ENCODE measurements at regions not wholly inside any gene's neighbourhood (a gene's known extent, or its start where the extent isn't known, plus 50 kb on each side); places are given as distances from the start of the nearest gene placed in this dataset.

GRCh38 chr15:47473832-47474231 is 243.5 kb upstream of the SEMA6D start:
- H3K4me2 ChIP-seq (ENCODE audit: low read length) = no peak overlapping the region
- H3K4me1 ChIP-seq (ENCODE audit: control insufficient read depth, low read length) = no peaks in the 10 kb centered on the region
- TF ChIP-seq EZH2phosphoT487 (IDR thresholded peaks at IDR 0.05; ENCODE audit: borderline replicate concordance, low read length) = no peak
- TF ChIP-seq, protein P1, sequence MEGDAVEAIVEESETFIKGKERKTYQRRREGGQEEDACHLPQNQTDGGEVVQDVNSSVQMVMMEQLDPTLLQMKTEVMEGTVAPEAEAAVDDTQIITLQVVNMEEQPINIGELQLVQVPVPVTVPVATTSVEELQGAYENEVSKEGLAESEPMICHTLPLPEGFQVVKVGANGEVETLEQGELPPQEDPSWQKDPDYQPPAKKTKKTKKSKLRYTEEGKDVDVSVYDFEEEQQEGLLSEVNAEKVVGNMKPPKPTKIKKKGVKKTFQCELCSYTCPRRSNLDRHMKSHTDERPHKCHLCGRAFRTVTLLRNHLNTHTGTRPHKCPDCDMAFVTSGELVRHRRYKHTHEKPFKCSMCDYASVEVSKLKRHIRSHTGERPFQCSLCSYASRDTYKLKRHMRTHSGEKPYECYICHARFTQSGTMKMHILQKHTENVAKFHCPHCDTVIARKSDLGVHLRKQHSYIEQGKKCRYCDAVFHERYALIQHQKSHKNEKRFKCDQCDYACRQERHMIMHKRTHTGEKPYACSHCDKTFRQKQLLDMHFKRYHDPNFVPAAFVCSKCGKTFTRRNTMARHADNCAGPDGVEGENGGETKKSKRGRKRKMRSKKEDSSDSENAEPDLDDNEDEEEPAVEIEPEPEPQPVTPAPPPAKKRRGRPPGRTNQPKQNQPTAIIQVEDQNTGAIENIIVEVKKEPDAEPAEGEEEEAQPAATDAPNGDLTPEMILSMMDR (IDR thresholded peaks at IDR 0.05; ENCODE audit: low read depth, low read length, poor library complexity, severe bottlenecking) = no peak
- H3K27ac ChIP-seq (ENCODE audit: low read depth, low read length) = no peak overlapping the region
- no peaks in the 10 kb centered on the region for H4K20me1 ChIP-seq (ENCODE audit: control insufficient read depth, insufficient read depth, low read depth, low read length)
- no peaks in the 10 kb centered on the region for H3K9me3 ChIP-seq (ENCODE audit: control insufficient read depth, insufficient read depth, low read length)
- no peaks in the 10 kb centered on the region for H3K79me2 ChIP-seq (ENCODE audit: control insufficient read depth, low read length)
- H3F3A ChIP-seq (ENCODE audit: control insufficient read depth, insufficient read depth) = no peaks in the 10 kb centered on the region
- H3K4me3 ChIP-seq (ENCODE audit: low read length) = no peak overlapping the region
- no peaks in the 10 kb centered on the region for H3K9me2 ChIP-seq (replicated peaks; ENCODE audit: control insufficient read depth, low read length)
- H3K27me3 ChIP-seq (ENCODE audit: control insufficient read depth, low read length) = no peaks in the 10 kb centered on the region
- H3K36me3 ChIP-seq (ENCODE audit: control insufficient read depth, low read length) = no peaks in the 10 kb centered on the region

GRCh38 chr15:47475336-47475735 is 242.0 kb upstream of the SEMA6D start:
- Histone ChIP-seq H3K9me3 (ENCODE audit: control insufficient read depth, insufficient read depth, low read length) (no peaks in the 10 kb centered on the region), H3K27ac (ENCODE audit: low read depth, low read length) (no peak overlapping the region), H4K20me1 (ENCODE audit: control insufficient read depth, insufficient read depth, low read depth, low read length) (no peaks in the 10 kb centered on the region), H3K79me2 (ENCODE audit: control insufficient read depth, low read length) (no peaks in the 10 kb centered on the region), H3K4me2 (ENCODE audit: low read length) (no peak overlapping the region), H3K4me3 (ENCODE audit: low read length) (no peak overlapping the region), H3K9me2 (replicated peaks; ENCODE audit: control insufficient read depth, low read length) (no peaks in the 10 kb centered on the region), H3F3A (ENCODE audit: control insufficient read depth, insufficient read depth) (no peaks in the 10 kb centered on the region), H3K36me3 (ENCODE audit: control insufficient read depth, low read length) (no peaks in the 10 kb centered on the region), H3K27me3 (ENCODE audit: control insufficient read depth, low read length) (no peaks in the 10 kb centered on the region), H3K4me1 (ENCODE audit: control insufficient read depth, low read length) (no peaks in the 10 kb centered on the region)
- TF ChIP-seq EZH2phosphoT487 (IDR thresholded peaks at IDR 0.05; ENCODE audit: borderline replicate concordance, low read length) = no peak

DNA sequence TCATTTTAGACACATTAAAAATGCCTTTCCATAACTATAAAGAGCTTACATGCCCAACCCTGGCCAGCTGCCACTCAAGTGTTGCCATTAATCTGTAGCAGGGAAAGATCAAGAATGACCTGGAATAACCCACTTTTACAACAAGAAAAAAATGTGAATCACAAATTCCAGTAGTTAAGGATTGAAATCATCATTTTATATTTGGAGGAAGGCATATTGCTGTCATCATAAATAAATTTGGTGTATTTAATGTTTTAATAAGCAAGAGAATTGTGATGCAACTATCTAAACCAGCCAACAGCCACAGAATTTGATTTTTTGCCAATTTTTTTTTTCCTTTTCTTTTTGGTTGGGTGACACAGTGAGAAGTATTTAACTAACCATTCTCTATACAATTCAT is 240.0 kb upstream of the SEMA6D start:
- Histone ChIP-seq H3K4me1 (ENCODE audit: control insufficient read depth, low read length) (no peaks in the 10 kb centered on the region), H4K20me1 (ENCODE audit: control insufficient read depth, insufficient read depth, low read depth, low read length) (no peaks in the 10 kb centered on the region), H3K79me2 (ENCODE audit: control insufficient read depth, low read length) (no peaks in the 10 kb centered on the region), H3K4me2 (ENCODE audit: low read length) (no peak overlapping the region), H3K36me3 (ENCODE audit: control insufficient read depth, low read length) (no peaks in the 10 kb centered on the region), H3K27me3 (ENCODE audit: control insufficient read depth, low read length) (no peaks in the 10 kb centered on the region), H3K27ac (ENCODE audit: low read depth, low read length) (no peak overlapping the region), H3K9me2 (replicated peaks; ENCODE audit: control insufficient read depth, low read length) (no peaks in the 10 kb centered on the region), H3K9me3 (ENCODE audit: control insufficient read depth, insufficient read depth, low read length) (no peaks in the 10 kb centered on the region), H3F3A (ENCODE audit: control insufficient read depth, insufficient read depth) (no peaks in the 10 kb centered on the region), H3K4me3 (ENCODE audit: low read length) (no peak overlapping the region)
- no peak for TF ChIP-seq EZH2phosphoT487 (IDR thresholded peaks at IDR 0.05; ENCODE audit: borderline replicate concordance, low read length)
- TF ChIP-seq, protein P1 (IDR thresholded peaks at IDR 0.05; ENCODE audit: low read depth, low read length, poor library complexity, severe bottlenecking) = no peak

GRCh38 chr15:47484059-47484458 is 233.2 kb upstream of the SEMA6D start:
- Histone ChIP-seq H3K4me3 (ENCODE audit: low read length) (no peak overlapping the region), H3F3A (ENCODE audit: control insufficient read depth, insufficient read depth) (no peaks in the 10 kb centered on the region), H3K9me2 (replicated peaks; ENCODE audit: control insufficient read depth, low read length) (no peaks in the 10 kb centered on the region), H3K9me3 (ENCODE audit: control insufficient read depth, insufficient read depth, low read length) (no peaks in the 10 kb centered on the region), H3K27me3 (ENCODE audit: control insufficient read depth, low read length) (no peaks in the 10 kb centered on the region), H3K4me2 (ENCODE audit: low read length) (no peak overlapping the region), H3K27ac (ENCODE audit: low read depth, low read length) (no peak overlapping the region), H3K36me3 (ENCODE audit: control insufficient read depth, low read length) (no peaks in the 10 kb centered on the region), H4K20me1 (ENCODE audit: control insufficient read depth, insufficient read depth, low read depth, low read length) (no peaks in the 10 kb centered on the region), H3K79me2 (ENCODE audit: control insufficient read depth, low read length) (no peaks in the 10 kb centered on the region), H3K4me1 (ENCODE audit: control insufficient read depth, low read length) (no peaks in the 10 kb centered on the region)
- TF ChIP-seq, protein P1 (IDR thresholded peaks at IDR 0.05; ENCODE audit: low read depth, low read length, poor library complexity, severe bottlenecking) = no peak
- TF ChIP-seq EZH2phosphoT487 (IDR thresholded peaks at IDR 0.05; ENCODE audit: borderline replicate concordance, low read length) = no peak
